ENCODE measurements at regions not wholly inside any gene's neighbourhood (a gene's known extent, or its start where the extent isn't known, plus 50 kb on each side); places are given as distances from the start of the nearest gene placed in this dataset.

- ATAC-seq = no peak
Observed at GRCh38 chr3:111244760-111245159, 173.1 kb downstream of the NECTIN3 start.

DNA sequence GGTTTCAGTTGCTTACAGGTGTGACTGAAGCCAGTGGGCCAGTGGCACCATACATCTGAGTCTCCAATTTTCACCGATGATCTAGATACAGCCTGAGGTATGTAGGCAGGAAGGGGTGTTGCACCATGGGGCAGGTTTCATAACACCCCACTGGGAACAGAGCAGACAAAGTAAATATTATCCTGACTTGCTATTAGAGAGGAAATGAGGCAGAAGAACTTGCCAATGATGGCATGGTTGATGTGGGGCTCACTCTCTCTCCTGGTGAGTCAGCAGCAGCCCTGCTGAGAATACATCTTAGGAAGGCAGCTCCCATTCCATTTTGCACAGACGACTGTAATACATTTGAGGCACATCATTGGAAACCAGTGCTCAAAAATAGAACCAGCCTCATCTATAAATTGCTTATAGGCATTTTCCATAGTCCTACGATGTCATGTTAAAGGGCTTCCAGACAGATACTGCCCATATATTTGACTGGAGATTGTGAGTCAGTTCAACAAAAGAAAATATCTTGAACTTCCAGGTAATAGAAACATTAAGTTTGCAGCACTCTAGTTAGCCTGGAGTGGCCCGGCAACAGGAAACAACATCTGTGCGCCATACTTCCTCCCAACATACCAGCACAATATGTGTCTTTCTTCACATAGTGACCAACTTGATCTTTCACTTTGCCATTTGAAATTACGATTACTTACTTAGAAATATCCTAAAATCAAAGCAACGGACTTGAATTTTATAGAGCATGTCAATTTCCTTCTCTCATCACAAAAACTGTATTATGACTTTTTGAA is 175.5 kb downstream of the NECTIN3 start:
- no peak for ATAC-seq

GRCh38 chr3:111248406-111248805 is 176.8 kb downstream of the NECTIN3 start:
- ATAC-seq = no peak

DNA sequence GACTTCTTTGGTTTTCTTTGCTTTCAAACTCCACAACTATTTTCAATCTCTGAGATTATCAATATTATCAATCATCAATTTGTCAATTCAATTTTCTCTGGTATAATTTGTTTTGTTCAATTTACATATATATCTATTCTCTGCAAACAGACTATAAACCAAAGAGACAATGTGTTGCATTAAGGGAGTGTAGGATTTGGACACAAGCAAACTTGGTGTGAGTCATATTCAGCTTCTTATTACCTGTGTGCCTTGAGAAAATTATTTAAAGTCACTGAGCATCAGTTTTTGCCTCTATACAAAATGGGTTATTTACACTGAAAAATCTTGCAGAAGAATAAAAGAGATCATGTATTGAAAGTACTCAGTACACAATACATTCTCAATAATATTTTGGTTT is 177.8 kb downstream of the NECTIN3 start:
- ATAC-seq = no peak

GRCh38 chr3:111252779-111253178 is 181.2 kb downstream of the NECTIN3 start:
- no peak for ATAC-seq

- no peak for ATAC-seq
Observed at GRCh38 chr3:111253733-111254132, 182.1 kb downstream of the NECTIN3 start.

GRCh38 chr3:111260878-111261277 is 189.3 kb downstream of the NECTIN3 start:
- ATAC-seq = no peak

- no peak for ATAC-seq
Observed at GRCh38 chr3:111269777-111270176, 198.2 kb downstream of the NECTIN3 start.

DNA sequence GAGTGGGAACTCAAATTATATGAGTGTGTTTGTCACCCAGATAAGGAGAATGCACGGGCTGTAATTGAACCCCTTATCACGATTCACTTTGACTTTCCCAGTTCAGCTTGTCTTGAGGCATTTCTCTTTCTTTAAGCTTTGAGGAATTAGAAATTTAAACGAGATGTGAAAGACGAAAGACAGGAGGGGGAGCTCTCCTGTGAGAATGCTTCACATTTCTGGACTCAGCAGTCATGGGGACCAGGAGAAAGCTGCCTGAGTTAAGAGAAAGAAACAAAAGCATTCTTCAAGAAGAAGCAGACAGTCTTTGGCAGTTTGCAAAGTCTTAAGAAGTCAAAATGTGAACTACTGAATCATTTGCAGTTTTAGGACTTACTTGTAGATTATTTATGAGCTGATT is 205.6 kb downstream of the NECTIN3 start:
- no peak for ATAC-seq

- no peak for ATAC-seq
Observed at GRCh38 chr3:111278959-111279358, 207.3 kb downstream of the NECTIN3 start.

DNA sequence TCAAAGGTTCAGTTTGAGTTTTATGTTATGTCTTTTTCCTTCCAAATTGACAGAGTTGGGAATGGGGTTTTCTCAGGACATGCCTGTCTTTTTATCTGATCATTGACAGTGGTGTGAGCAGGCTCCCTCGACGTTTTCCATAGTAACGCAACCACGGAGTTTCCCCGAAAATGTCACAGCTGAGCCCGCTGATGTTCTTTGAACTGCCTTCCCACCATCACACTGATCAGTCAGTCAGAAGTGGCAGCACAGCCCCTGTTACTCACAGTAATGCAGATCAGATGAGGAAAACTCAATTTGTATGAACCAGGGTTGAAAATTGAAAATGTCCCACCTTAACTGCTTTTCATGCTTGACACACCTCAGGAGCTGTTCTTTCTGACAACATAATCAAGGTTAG is 210.4 kb downstream of the NECTIN3 start:
- no peak for ATAC-seq

GRCh38 chr3:111283165-111283564 is 211.5 kb downstream of the NECTIN3 start:
- no peak for ATAC-seq

- ATAC-seq = no peak
Observed at GRCh38 chr3:111284503-111285183, 213.0 kb downstream of the NECTIN3 start.

GRCh38 chr3:111285184-111285538 is 213.5 kb downstream of the NECTIN3 start:
- no peak for ATAC-seq

GRCh38 chr3:111285694-111286093 is 214.1 kb downstream of the NECTIN3 start:
- ATAC-seq = no peak

DNA sequence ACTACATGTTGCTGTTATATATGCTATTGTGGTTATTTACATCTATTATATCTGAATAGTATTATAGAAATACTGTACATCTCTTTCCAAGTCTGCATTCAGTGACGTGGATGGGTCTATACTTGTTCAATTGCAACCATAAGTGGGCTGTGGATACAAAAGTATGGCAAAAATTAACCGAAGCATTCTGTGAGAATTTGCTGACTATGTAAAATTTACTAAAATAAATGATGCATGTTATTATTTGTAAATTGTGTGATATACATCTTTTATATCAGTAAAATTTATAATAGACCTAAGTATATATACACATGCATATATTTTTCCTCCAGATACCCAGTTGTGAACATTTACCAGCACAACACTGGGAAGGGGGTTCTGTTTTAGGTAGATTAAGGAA is 215.1 kb downstream of the NECTIN3 start:
- ATAC-seq = no peak

DNA sequence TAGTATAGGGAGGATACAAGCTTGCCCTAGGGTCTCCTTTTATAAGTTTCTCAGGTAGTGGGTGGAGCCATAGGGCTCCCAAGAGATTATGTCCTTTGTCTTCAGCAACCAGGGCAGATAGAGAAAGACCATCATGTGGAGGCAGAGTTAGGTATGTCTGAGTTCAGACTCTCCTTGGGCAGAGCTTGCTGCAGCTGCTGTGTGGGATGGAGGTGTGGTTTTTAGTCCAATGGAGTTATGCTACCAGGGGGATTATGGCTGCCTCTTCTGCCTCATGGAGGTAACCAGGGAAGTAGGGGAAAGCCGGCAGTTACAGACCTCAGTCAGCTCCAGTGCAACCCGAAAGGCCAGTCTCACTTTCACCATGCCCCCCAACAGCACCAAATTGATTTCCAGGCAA is 220.5 kb downstream of the NECTIN3 start:
- ATAC-seq = no peak

DNA sequence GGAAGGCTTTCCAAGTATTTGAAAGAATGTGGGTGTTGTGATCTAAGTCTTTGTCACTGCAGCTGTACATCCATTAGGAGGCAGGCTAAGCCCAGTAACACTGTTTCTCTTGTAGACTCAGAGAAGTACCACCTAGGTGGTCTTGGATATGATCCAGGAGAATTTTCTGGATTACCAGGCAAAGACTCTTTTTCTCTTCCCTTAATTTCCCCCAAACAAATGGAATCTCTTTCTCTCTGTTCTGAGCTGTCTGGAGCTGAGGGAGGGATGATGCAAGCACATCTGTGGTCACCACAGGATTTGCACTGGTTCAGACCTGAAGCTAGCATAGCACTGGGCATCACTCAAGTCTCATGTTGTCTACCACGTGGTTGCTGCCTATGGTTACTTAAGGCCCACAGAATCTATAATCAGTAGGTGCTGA is 227.6 kb downstream of the NECTIN3 start:
- no peak for ATAC-seq

DNA sequence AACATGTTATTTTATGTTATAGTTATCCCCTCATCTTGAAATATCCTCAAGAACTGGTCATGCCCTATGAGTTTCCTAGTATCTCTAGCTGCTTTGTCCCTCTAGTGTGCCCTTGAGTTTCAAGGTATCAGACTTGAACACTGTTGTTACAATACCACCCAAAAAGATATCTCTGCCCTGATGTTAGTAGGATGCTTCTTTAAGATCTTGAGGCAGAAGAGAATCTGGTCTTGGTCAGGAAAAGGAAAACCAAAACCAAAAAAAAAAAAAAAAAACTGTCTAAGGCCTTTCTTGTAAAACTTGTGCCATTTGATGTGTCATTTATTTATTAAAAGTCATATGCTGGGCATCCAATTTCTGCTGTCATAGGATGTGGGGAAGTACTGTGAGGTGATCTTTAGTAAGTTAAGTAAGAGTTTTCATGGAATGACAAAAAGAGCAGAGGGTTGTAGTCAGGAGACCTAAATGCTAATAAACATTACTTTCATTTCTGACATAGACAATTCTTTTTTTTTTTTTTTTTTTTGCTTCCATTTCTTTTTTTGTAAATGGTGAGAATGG is 229.7 kb downstream of the NECTIN3 start:
- no peak for ATAC-seq

GRCh38 chr3:111302063-111302462 is 230.4 kb downstream of the NECTIN3 start:
- no peak for ATAC-seq

- no peak for ATAC-seq
Observed at GRCh38 chr3:111303760-111304159, 232.1 kb downstream of the NECTIN3 start.

GRCh38 chr3:111307676-111308075 is 234.3 kb upstream of the CD96 start:
- no peak for ATAC-seq

DNA sequence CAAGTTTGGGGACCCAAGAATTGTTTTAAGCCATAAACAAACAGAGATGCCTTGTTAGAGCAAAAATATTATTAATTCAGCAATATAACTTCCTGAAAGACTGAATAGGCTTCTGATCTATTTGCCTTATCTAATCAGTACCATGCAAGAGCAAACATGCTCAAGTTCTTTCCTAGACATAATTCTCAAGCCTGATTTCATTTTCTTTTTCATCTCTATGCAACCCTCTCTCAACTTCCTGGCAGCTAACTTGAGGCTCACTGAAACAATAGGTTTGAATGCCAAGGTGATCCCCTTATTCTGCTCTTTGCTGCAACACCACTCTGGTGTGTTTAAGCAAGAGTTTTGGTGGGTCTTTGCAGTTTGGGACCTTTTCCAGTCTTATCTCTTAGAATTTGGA is 230.9 kb upstream of the CD96 start:
- no peak for ATAC-seq

DNA sequence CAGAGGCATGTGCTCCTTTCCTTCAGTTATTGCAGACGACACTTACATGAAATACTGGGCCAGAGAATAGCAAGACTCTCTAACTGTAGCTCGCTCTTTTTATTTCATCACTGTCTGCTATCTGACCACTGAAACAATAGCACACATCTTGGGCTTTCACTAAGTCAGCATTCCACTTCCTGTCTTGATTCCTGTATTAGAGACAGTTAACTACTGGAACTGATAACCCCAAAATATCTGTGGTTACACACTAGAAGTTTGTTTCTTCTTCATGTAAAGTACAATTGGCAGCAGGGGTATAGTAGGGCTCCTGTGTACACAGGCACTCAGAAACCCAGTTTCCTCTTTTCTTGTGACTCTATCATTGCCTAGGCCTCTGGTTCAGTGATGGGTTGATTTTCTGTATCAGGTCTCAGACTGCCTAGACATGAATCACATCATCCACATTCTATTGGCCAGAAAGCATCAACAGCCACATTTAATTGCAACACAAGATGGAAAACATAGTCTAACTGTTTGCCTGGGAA is 230.2 kb upstream of the CD96 start:
- peak; percentile 18 for ATAC-seq
